MM.1S (cell line): ENCODE measurements at regions not wholly inside any gene's neighbourhood (a gene's known extent, or its start where the extent isn't known, plus 50 kb on each side); places are given as distances from the start of the nearest gene placed in this dataset.

ENCODE experiments used
- DNase-seq: peaks from one replicate; pipeline ENCODE4 v3.0.0-alpha.2; 2015
- H2AFZ ChIP-seq: fragments of 300-600 bp; sonication (generic); 2 replicates; pipeline ENCODE4 v1.6.0; 2016; ENCODE audit warnings: antibody characterized with exemption, low read length
- H3F3A ChIP-seq: fragments of 300-600 bp; sonication (generic); 2 replicates; pipeline ENCODE4 v1.6.1; 2016; ENCODE audit warnings: mild to moderate bottlenecking, antibody characterized with exemption, low read length, moderate library complexity, mixed read lengths; ENCODE audit not compliant: insufficient read depth
- H3K27ac ChIP-seq: fragments of 300-600 bp; sonication (generic); 2 replicates; pipeline ENCODE4 v1.5.1; 2016; ENCODE audit warnings: mild to moderate bottlenecking, low read length
- H3K27me3 ChIP-seq: fragments of 300-600 bp; sonication (generic); replicated peaks from 2 replicates; pipeline ENCODE4 v1.6.0; 2016; ENCODE audit warnings: low read length; ENCODE audit not compliant: insufficient read depth
- H3K36me3 ChIP-seq: fragments of 300-600 bp; sonication (generic); replicated peaks from 2 replicates; pipeline ENCODE4 v1.6.1; 2016; ENCODE audit warnings: mild to moderate bottlenecking, low read length, mixed read lengths; ENCODE audit not compliant: insufficient read depth
- H3K4me1 ChIP-seq: fragments of 300-600 bp; sonication (generic); 2 replicates; pipeline ENCODE4 v1.6.1; 2016; ENCODE audit warnings: low read length, mixed read lengths
- H3K4me2 ChIP-seq: fragments of 300-600 bp; sonication (generic); 2 replicates; pipeline ENCODE4 v1.6.0; 2016; ENCODE audit warnings: low read depth, low read length
- H3K4me3 ChIP-seq: fragments of 300-600 bp; sonication (generic); 2 replicates; pipeline ENCODE4 v1.5.1; 2016; ENCODE audit warnings: low read length, mixed read lengths
- H3K79me2 ChIP-seq: fragments of 300-600 bp; sonication (generic); 2 replicates; pipeline ENCODE4 v1.6.1; 2016; ENCODE audit warnings: mixed run types, low read length, mixed read lengths
- H3K9ac ChIP-seq: fragments of 300-600 bp; sonication (generic); 2 replicates; pipeline ENCODE4 v1.6.1; 2016; ENCODE audit warnings: low read length, mixed read lengths
- H3K9me2 ChIP-seq: fragments of 300-600 bp; sonication (generic); replicated peaks from 2 replicates; pipeline ENCODE4 v1.6.1; 2016; ENCODE audit warnings: mild to moderate bottlenecking, low read length, mixed read lengths; ENCODE audit not compliant: insufficient read depth
- H3K9me3 ChIP-seq: fragments of 300-600 bp; sonication (generic); replicated peaks from 2 replicates; pipeline ENCODE4 v1.6.1; 2016; ENCODE audit warnings: mild to moderate bottlenecking, low read length, mixed read lengths; ENCODE audit not compliant: insufficient read depth
- H4K20me1 ChIP-seq: fragments of 300-600 bp; sonication (generic); 2 replicates; pipeline ENCODE4 v1.6.1; 2016; ENCODE audit warnings: mild to moderate bottlenecking, low read length, moderate library complexity, mixed read lengths; ENCODE audit not compliant: insufficient read depth
- CTCF ChIP-seq: fragments of 300-600 bp; sonication (generic); IDR thresholded peaks from 2 replicates; pipeline ENCODE4 v1.5.1; 2016; ENCODE audit warnings: antibody characterized with exemption, low read length, mixed read lengths
- EZH2 ChIP-seq: fragments of 300-600 bp; sonication (generic); optimal IDR thresholded peaks from 2 replicates; pipeline ENCODE3; 2017; ENCODE audit warnings: low read depth, mild to moderate bottlenecking, antibody characterized with exemption, low read length, mixed read lengths
- EZH2phosphoT487 ChIP-seq: fragments of 300-600 bp; sonication (generic); IDR thresholded peaks from 2 replicates; pipeline ENCODE4 v1.6.1; 2018; ENCODE audit warnings: antibody characterized with exemption, low read length

GRCh38 chr14:40074169-40074568 is 641.9 kb upstream of the FBXO33 start:
- no peak overlapping the region for H2AFZ ChIP-seq
- DNase-seq, result no peak
- no peak for TF ChIP-seq EZH2phosphoT487
- TF ChIP-seq CTCF, result no peak
- TF ChIP-seq EZH2, result no peak

GRCh38 chr14:40072175-40072574 is 639.9 kb upstream of the FBXO33 start:
- no peak overlapping the region for H3K4me2 ChIP-seq

More at GRCh38 chr14:40074169-40074568, 641.9 kb upstream of the FBXO33 start:
- Histone ChIP-seq H3K27ac (no peak overlapping the region), H3K4me2 (no peak overlapping the region), H4K20me1 (no peaks in the 10 kb centered on the region), H3K79me2 (no peaks in the 10 kb centered on the region), H3F3A (no peaks in the 10 kb centered on the region), H3K9me2 (no peaks in the 10 kb centered on the region), H3K9ac (no peak overlapping the region), H3K4me1 (no peaks in the 10 kb centered on the region), H3K36me3 (no peaks in the 10 kb centered on the region), H3K9me3 (no peaks in the 10 kb centered on the region), H3K27me3 (no peaks in the 10 kb centered on the region), H3K4me3 (no peak overlapping the region)

GRCh38 chr14:40058901-40059897 is 627.0 kb upstream of the FBXO33 start:
- no peak for TF ChIP-seq EZH2phosphoT487
- no peak for TF ChIP-seq CTCF
- TF ChIP-seq EZH2, result no peak
- no peaks in the 10 kb centered on the region for H3K9me3 ChIP-seq
- H3K9ac ChIP-seq, result no peak overlapping the region
- no peaks in the 10 kb centered on the region for H3K9me2 ChIP-seq
- H3K27ac ChIP-seq, result no peak overlapping the region
- no peaks in the 10 kb centered on the region for H4K20me1 ChIP-seq
- H3K79me2 ChIP-seq, result no peaks in the 10 kb centered on the region
- no peaks in the 10 kb centered on the region for H3K36me3 ChIP-seq
- H2AFZ ChIP-seq, result no peak overlapping the region
- H3K4me3 ChIP-seq, result no peak overlapping the region
- no peak overlapping the region for H3K4me2 ChIP-seq
- no peaks in the 10 kb centered on the region for H3K4me1 ChIP-seq
- no peak for DNase-seq
- no peaks in the 10 kb centered on the region for H3K27me3 ChIP-seq
- H3F3A ChIP-seq, result no peaks in the 10 kb centered on the region

More at GRCh38 chr14:40072175-40072574, 639.9 kb upstream of the FBXO33 start:
- Histone ChIP-seq H4K20me1 (no peaks in the 10 kb centered on the region), H2AFZ (no peak overlapping the region), H3F3A (no peaks in the 10 kb centered on the region), H3K4me1 (no peaks in the 10 kb centered on the region), H3K9ac (no peak overlapping the region), H3K9me3 (no peaks in the 10 kb centered on the region), H3K9me2 (no peaks in the 10 kb centered on the region), H3K79me2 (no peaks in the 10 kb centered on the region), H3K36me3 (no peaks in the 10 kb centered on the region), H3K27me3 (no peaks in the 10 kb centered on the region), H3K27ac (no peak overlapping the region), H3K4me3 (no peak overlapping the region)
- DNase-seq, result no peak
- TF ChIP-seq CTCF (no peak), EZH2 (no peak), EZH2phosphoT487 (no peak)
